IMR-90 (cell line): ENCODE measurements at regions not wholly inside any gene's neighbourhood (a gene's known extent, or its start where the extent isn't known, plus 50 kb on each side); places are given as distances from the start of the nearest gene placed in this dataset.

Source experiments
- CEBPB ChIP-seq: IDR thresholded peaks from 2 replicates; pipeline ENCODE4 v1.6.1; 2012; ENCODE audit warnings: low read depth, low read length, improper control_type of control experiment
- CHD1 ChIP-seq: IDR thresholded peaks from 2 replicates; pipeline ENCODE4 v1.6.1; 2012; ENCODE audit warnings: low read depth, low read length, improper control_type of control experiment
- CTCF ChIP-seq: conservative IDR thresholded peaks from 2 replicates; pipeline ENCODE4 v1.5.1; 2012; ENCODE audit warnings: mild to moderate bottlenecking, low read depth, low read length, improper control_type of control experiment
- FOS ChIP-seq: fragments of 150-350 bp; IDR thresholded peaks from 2 replicates; pipeline ENCODE4 v1.6.1; 2016; ENCODE audit warnings: low read depth, low read length
- MAFK ChIP-seq: IDR thresholded peaks from 2 replicates; pipeline ENCODE4 v1.6.1; 2012; ENCODE audit warnings: low read depth, low read length, improper control_type of control experiment
- MAZ ChIP-seq: IDR thresholded peaks from 2 replicates; pipeline ENCODE4 v1.6.1; 2012; ENCODE audit warnings: low read depth, mild to moderate bottlenecking, low read length, improper control_type of control experiment, moderate library complexity, borderline replicate concordance
- MXI1 ChIP-seq: IDR thresholded peaks from 2 replicates; pipeline ENCODE4 v1.6.1; 2012; ENCODE audit warnings: low read depth, mild to moderate bottlenecking, low read length, moderate library complexity, borderline replicate concordance
- POLR2A ChIP-seq: IDR thresholded peaks from 2 replicates; pipeline ENCODE4 v1.6.1; 2012; ENCODE audit warnings: mild to moderate bottlenecking, low read depth, low read length
- RAD21 ChIP-seq: IDR thresholded peaks from 2 replicates; pipeline ENCODE4 v1.6.1; 2012; ENCODE audit warnings: low read length, improper control_type of control experiment
- RCOR1 ChIP-seq: IDR thresholded peaks from 2 replicates; pipeline ENCODE4 v1.6.1; 2012; ENCODE audit warnings: mild to moderate bottlenecking, low read length, improper control_type of control experiment; ENCODE audit not compliant: insufficient replicate concordance
- RFX5 ChIP-seq: IDR thresholded peaks from 2 replicates; pipeline ENCODE4 v1.8.0; 2012; ENCODE audit warnings: low read depth, mild to moderate bottlenecking, low read length, moderate library complexity
- SMC3 ChIP-seq: fragments of 150-350 bp; IDR thresholded peaks from 2 replicates; pipeline ENCODE4 v1.6.1; 2016; ENCODE audit warnings: low read depth, mild to moderate bottlenecking, antibody characterized with exemption, low read length, moderate library complexity
- TF ChIP-seq, protein P1 (sequence below): fragments of 150-350 bp; IDR thresholded peaks from 2 replicates; pipeline ENCODE4 v1.6.1; 2017; ENCODE audit warnings: mild to moderate bottlenecking, antibody characterized with exemption, low read length, low read depth

DNA sequence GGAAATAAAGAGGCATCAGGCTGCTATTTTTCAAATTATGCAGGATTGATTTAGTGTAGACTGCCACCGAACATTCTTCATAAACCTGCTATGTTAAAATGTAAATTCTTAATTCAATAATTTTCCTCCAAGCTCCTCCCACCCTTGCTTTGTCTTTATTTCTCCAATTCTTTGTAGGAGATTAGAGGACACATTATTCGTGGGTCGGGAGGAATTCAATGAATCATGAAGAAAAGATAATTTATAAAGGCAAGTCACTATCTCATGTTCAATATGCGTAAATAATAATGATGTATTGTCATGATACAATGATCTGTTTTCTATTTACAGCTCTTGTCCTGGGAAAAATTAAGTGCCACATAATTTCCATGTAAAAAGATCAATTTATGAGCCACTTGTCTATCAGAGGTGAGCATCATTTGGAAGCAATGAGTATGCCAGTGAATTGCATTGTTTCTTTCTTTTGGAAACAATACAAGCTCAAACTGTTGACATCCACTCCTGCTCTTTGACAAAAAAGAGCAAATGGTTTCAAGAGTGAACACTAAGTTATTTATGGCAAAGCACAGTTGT, 148.0 kb upstream of the MITF start:
- TF ChIP-seq CTCF (no peak), MAZ (no peak), FOS (no peak), CEBPB (no peak), RAD21 (no peak), RFX5 (no peak), MAFK (no peak), POLR2A (no peak), SMC3 (no peak), RCOR1 (no peak), MXI1 (no peak), CHD1 (no peak)
- TF ChIP-seq, protein P1, sequence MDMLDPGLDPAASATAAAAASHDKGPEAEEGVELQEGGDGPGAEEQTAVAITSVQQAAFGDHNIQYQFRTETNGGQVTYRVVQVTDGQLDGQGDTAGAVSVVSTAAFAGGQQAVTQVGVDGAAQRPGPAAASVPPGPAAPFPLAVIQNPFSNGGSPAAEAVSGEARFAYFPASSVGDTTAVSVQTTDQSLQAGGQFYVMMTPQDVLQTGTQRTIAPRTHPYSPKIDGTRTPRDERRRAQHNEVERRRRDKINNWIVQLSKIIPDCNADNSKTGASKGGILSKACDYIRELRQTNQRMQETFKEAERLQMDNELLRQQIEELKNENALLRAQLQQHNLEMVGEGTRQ, result no peak
